ENCODE measurements at regions not wholly inside any gene's neighbourhood (a gene's known extent, or its start where the extent isn't known, plus 50 kb on each side); places are given as distances from the start of the nearest gene placed in this dataset.

- Histone ChIP-seq H3K9me3 (no peaks in the 10 kb centered on the region), H3K27ac (no peak overlapping the region), H3K27me3 (no peaks in the 10 kb centered on the region), H3K4me1 (no peaks in the 10 kb centered on the region), H3K36me3 (no peaks in the 10 kb centered on the region), H3K4me3 (no peak overlapping the region)
- intact Hi-C loops (cut with DNase I; ENCODE audit: low total_unique reads): no loop called here
- TF ChIP-seq CTCF (IDR thresholded peaks at IDR 0.05): no peak
- no peak for DNase-seq
These were observed 261.7 kb upstream of the SLC39A10 start for GRCh38 chr2:195395362-195395761.

GRCh38 chr2:195392446-195393336 is 264.3 kb upstream of the SLC39A10 start:
- TF ChIP-seq CTCF (IDR thresholded peaks at IDR 0.05): no peak
- intact Hi-C loops (cut with DNase I; ENCODE audit: low total_unique reads): no loop called here
- Histone ChIP-seq H3K9me3 (no peaks in the 10 kb centered on the region), H3K27ac (no peak overlapping the region), H3K36me3 (no peaks in the 10 kb centered on the region), H3K27me3 (no peaks in the 10 kb centered on the region), H3K4me1 (no peaks in the 10 kb centered on the region), H3K4me3 (no peak overlapping the region)
- no peak for DNase-seq

GRCh38 chr2:195390686-195391321 is 266.2 kb upstream of the SLC39A10 start:
- Histone ChIP-seq H3K4me1 (no peaks in the 10 kb centered on the region), H3K4me3 (no peak overlapping the region), H3K27me3 (no peaks in the 10 kb centered on the region), H3K27ac (no peak overlapping the region), H3K36me3 (no peaks in the 10 kb centered on the region), H3K9me3 (no peaks in the 10 kb centered on the region)
- intact Hi-C loops (cut with DNase I; ENCODE audit: low total_unique reads): no loop called here
- no peak for TF ChIP-seq CTCF (IDR thresholded peaks at IDR 0.05)
- no peak for DNase-seq

GRCh38 chr2:195388028-195388427 is 269.0 kb upstream of the SLC39A10 start:
- no peak for DNase-seq
- no peak overlapping the region for H3K4me3 ChIP-seq
- H3K4me1 ChIP-seq: no peaks in the 10 kb centered on the region
- H3K27ac ChIP-seq: no peak overlapping the region
- intact Hi-C loops (cut with DNase I; ENCODE audit: low total_unique reads): no loop called here
- no peaks in the 10 kb centered on the region for H3K27me3 ChIP-seq
- TF ChIP-seq CTCF (IDR thresholded peaks at IDR 0.05): no peak
- no peaks in the 10 kb centered on the region for H3K9me3 ChIP-seq
- no peaks in the 10 kb centered on the region for H3K36me3 ChIP-seq

GRCh38 chr2:195382186-195382585 is 274.8 kb upstream of the SLC39A10 start:
- DNase-seq: no peak
- intact Hi-C loops (cut with DNase I; ENCODE audit: low total_unique reads): no loop called here

More at GRCh38 chr2:195382186-195382585, 274.8 kb upstream of the SLC39A10 start:
- H3K27me3 ChIP-seq: no peaks in the 10 kb centered on the region
- H3K36me3 ChIP-seq: no peaks in the 10 kb centered on the region
- H3K27ac ChIP-seq: no peak overlapping the region
- no peak overlapping the region for H3K4me3 ChIP-seq
- H3K9me3 ChIP-seq: no peaks in the 10 kb centered on the region
- H3K4me1 ChIP-seq: no peaks in the 10 kb centered on the region
- TF ChIP-seq CTCF (IDR thresholded peaks at IDR 0.05): no peak

Data from tibial artery (tissue), 4 donors.